Astrocyte (in vitro differentiated cells and primary cell): ENCODE measurements at regions not wholly inside any gene's neighbourhood (a gene's known extent, or its start where the extent isn't known, plus 50 kb on each side); places are given as distances from the start of the nearest gene placed in this dataset.

Source experiments
- DNase-seq: peaks from one replicate; pipeline ENCODE4 v3.0.0-alpha.2; 2010; ENCODE audit warnings: low read depth
- FAIRE-seq: peaks from 2 replicates; lab custom pipeline; 2011; peaks lifted over from hg19 to GRCh38; lab: Jason Lieb, UNC
- H2AFZ ChIP-seq: 2 replicates; pipeline ENCODE4 v1.6.0; 2012; ENCODE audit warnings: low read depth, low read length, inconsistent platforms
- H3K27ac ChIP-seq: 2 replicates; pipeline ENCODE4 v1.5.1; 2011; ENCODE audit warnings: low read depth, low read length, inconsistent platforms
- H3K27me3 ChIP-seq: 2 replicates; pipeline ENCODE4 v1.6.0; 2011; ENCODE audit warnings: low read length, inconsistent platforms; ENCODE audit not compliant: insufficient read depth
- H3K36me3 ChIP-seq: 2 replicates; pipeline ENCODE4 v1.5.1; 2011; ENCODE audit warnings: low read length, inconsistent platforms; ENCODE audit not compliant: insufficient read depth
- H3K4me1 ChIP-seq: 2 replicates; pipeline ENCODE4 v1.5.1; 2011; ENCODE audit warnings: low read length, inconsistent platforms; ENCODE audit not compliant: insufficient read depth
- H3K4me2 ChIP-seq: 2 replicates; pipeline ENCODE4 v1.6.0; 2012; ENCODE audit warnings: low read length, inconsistent platforms
- H3K4me3 ChIP-seq: 2 replicates; pipeline ENCODE4 v1.5.1; 2011; ENCODE audit warnings: low read depth, mild to moderate bottlenecking, low read length, inconsistent platforms; ENCODE audit not compliant: insufficient read depth
- H3K79me2 ChIP-seq: 2 replicates; pipeline ENCODE4 v1.6.0; 2012; ENCODE audit warnings: mild to moderate bottlenecking, low read length, inconsistent platforms; ENCODE audit not compliant: insufficient read depth
- H3K9ac ChIP-seq: 2 replicates; pipeline ENCODE4 v1.6.0; 2012; ENCODE audit warnings: mild to moderate bottlenecking, low read length, inconsistent platforms
- H3K9me3 ChIP-seq: 2 replicates; pipeline ENCODE4 v1.5.1; 2012; ENCODE audit warnings: low read depth, mild to moderate bottlenecking, low read length, inconsistent platforms; ENCODE audit not compliant: insufficient read depth
- H4K20me1 ChIP-seq: 2 replicates; pipeline ENCODE4 v1.6.0; 2012; ENCODE audit warnings: low read length, inconsistent platforms; ENCODE audit not compliant: insufficient read depth
- H3K27ac Mint-ChIP-seq: one replicate; pipeline ENCODE4 v1.8.0; 2021; ENCODE audit warnings: mild to moderate bottlenecking, mixed read lengths; ENCODE audit not compliant: unreplicated experiment
- H3K27me3 Mint-ChIP-seq: one replicate; pipeline ENCODE4 v1.8.0; 2021; ENCODE audit warnings: low read depth, mixed read lengths; ENCODE audit not compliant: unreplicated experiment
- H3K36me3 Mint-ChIP-seq: one replicate; pipeline ENCODE4 v1.8.0; 2021; ENCODE audit warnings: low read depth, mixed read lengths; ENCODE audit not compliant: unreplicated experiment
- H3K4me1 Mint-ChIP-seq: one replicate; pipeline ENCODE4 v1.8.0; 2021; ENCODE audit warnings: low read depth, mixed read lengths; ENCODE audit not compliant: unreplicated experiment
- H3K4me3 Mint-ChIP-seq: one replicate; pipeline ENCODE4 v1.8.0; 2021; ENCODE audit warnings: mild to moderate bottlenecking, moderate library complexity, mixed read lengths; ENCODE audit not compliant: unreplicated experiment
- H3K9me3 Mint-ChIP-seq: one replicate; pipeline ENCODE4 v1.8.0; 2021; ENCODE audit warnings: mild to moderate bottlenecking, mixed read lengths; ENCODE audit not compliant: unreplicated experiment
- EZH2 ChIP-seq: IDR thresholded peaks from 2 replicates; pipeline ENCODE4 v1.6.1; 2012; ENCODE audit warnings: mild to moderate bottlenecking, low read length, inconsistent platforms; ENCODE audit not compliant: insufficient read depth
- TF ChIP-seq, protein P1 (sequence below): IDR thresholded peaks from 2 replicates; pipeline ENCODE4 v1.5.1; 2011; ENCODE audit warnings: low read depth, mild to moderate bottlenecking, inconsistent platforms, low read length, moderate library complexity; ENCODE audit not compliant: insufficient read depth

DNA sequence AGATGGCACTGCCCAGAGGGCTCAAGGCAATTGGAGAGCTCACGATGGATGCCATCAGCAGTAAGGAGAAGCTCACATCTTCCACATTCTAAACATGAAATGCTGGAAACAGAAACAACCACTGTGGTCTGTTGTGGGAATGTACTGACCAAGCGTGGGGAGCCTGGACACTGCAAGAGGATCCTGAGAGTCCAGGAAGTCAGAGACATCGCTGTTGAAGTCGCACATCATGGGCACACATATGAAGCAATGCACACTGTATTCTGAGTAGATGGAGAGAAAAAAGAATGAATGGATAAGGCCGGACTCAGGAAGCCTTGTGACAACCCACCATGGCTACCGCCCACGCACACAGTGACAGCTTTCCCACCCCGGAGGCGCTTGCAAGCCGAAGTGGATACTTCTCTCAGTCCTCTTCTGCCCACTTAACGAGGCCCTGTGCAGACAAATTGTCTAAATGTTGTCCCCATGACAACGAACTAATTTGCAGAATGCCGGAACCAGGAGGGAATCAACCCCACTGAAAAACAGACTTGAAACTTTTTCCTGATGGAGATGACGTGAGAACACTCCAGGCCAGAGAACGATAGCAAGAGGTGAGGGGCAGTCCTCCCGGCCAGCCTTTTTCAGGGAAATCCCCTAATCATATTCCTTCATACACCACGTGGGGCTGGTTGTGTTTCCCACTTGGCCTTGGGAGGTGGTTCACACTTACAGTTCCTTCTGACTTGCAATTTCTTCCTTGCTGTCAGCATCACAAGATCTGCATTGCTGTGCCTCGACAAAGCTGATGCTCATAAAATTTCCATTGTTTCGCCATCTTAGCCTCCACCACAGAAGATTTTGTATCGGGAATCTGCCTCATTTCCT, 109.6 kb upstream of the SERP2 start:
- no peaks in the 10 kb centered on the region for H3K36me3 ChIP-seq
- H3K27me3 ChIP-seq, result no peaks in the 10 kb centered on the region
- peaks cover 6% of the 10 kb centered on the region for H3K27me3 Mint-ChIP-seq
- no peak overlapping the region for H3K27ac ChIP-seq
- H3K27ac Mint-ChIP-seq, result no peak overlapping the region
- no peak overlapping the region for H3K4me2 ChIP-seq
- H3K4me1 ChIP-seq, result peaks cover 29% of the 10 kb centered on the region
- H3K4me3 Mint-ChIP-seq, result no peak overlapping the region
- peak; percentile 47 for DNase-seq
- H2AFZ ChIP-seq, result no peak overlapping the region
- no peaks in the 10 kb centered on the region for H3K9me3 ChIP-seq
- H3K4me1 Mint-ChIP-seq, result peaks cover 15% of the 10 kb centered on the region
- no peak for FAIRE-seq
- H3K36me3 Mint-ChIP-seq, result no peaks in the 10 kb centered on the region
- H3K9me3 Mint-ChIP-seq, result peaks cover 4% of the 10 kb centered on the region
- H3K4me3 ChIP-seq, result no peak overlapping the region
- no peak overlapping the region for H3K9ac ChIP-seq
- H3K79me2 ChIP-seq, result no peaks in the 10 kb centered on the region
- no peaks in the 10 kb centered on the region for H4K20me1 ChIP-seq
- TF ChIP-seq, protein P1, sequence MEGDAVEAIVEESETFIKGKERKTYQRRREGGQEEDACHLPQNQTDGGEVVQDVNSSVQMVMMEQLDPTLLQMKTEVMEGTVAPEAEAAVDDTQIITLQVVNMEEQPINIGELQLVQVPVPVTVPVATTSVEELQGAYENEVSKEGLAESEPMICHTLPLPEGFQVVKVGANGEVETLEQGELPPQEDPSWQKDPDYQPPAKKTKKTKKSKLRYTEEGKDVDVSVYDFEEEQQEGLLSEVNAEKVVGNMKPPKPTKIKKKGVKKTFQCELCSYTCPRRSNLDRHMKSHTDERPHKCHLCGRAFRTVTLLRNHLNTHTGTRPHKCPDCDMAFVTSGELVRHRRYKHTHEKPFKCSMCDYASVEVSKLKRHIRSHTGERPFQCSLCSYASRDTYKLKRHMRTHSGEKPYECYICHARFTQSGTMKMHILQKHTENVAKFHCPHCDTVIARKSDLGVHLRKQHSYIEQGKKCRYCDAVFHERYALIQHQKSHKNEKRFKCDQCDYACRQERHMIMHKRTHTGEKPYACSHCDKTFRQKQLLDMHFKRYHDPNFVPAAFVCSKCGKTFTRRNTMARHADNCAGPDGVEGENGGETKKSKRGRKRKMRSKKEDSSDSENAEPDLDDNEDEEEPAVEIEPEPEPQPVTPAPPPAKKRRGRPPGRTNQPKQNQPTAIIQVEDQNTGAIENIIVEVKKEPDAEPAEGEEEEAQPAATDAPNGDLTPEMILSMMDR, result no peak
- TF ChIP-seq EZH2, result no peak

DNA sequence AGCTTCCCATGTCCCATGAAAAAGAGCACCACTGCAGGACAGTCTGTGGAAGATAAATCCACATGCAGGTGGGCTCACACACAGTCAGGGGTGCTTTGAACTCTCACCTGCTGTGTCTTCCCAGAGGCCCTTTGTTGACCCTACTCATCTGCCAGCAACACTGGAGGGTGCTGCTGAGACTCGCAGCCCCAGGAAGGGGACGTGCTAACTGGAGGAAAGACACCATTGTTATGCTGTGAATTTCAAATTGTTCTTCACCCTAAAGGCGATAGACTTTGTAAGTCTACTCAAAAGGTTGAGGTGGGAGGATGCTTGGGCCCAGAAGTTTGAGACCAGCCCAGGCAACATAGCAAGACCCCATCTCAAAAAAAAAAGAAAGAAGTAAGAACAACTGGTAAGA, 107.3 kb upstream of the SERP2 start:
- Mint-ChIP-seq H3K27me3 (peaks cover 6% of the 10 kb centered on the region), H3K9me3 (peaks cover 4% of the 10 kb centered on the region), H3K36me3 (no peaks in the 10 kb centered on the region), H3K27ac (no peak overlapping the region), H3K4me1 (peaks cover 6% of the 10 kb centered on the region), H3K4me3 (no peak overlapping the region)
- H3K9me3 ChIP-seq, result no peaks in the 10 kb centered on the region
- H3K36me3 ChIP-seq, result no peaks in the 10 kb centered on the region
- H3K27ac ChIP-seq, result no peak overlapping the region
- H3K27me3 ChIP-seq, result no peaks in the 10 kb centered on the region
- no peak for TF ChIP-seq EZH2
- TF ChIP-seq, protein P1, result no peak
- no peak overlapping the region for H3K9ac ChIP-seq
- H3K4me2 ChIP-seq, result no peak overlapping the region
- no peak overlapping the region for H2AFZ ChIP-seq
- H3K4me3 ChIP-seq, result no peak overlapping the region
- H4K20me1 ChIP-seq, result no peaks in the 10 kb centered on the region
- no peaks in the 10 kb centered on the region for H3K79me2 ChIP-seq
- DNase-seq (no peak), FAIRE-seq (no peak)
- peaks cover 20% of the 10 kb centered on the region for H3K4me1 ChIP-seq

DNA sequence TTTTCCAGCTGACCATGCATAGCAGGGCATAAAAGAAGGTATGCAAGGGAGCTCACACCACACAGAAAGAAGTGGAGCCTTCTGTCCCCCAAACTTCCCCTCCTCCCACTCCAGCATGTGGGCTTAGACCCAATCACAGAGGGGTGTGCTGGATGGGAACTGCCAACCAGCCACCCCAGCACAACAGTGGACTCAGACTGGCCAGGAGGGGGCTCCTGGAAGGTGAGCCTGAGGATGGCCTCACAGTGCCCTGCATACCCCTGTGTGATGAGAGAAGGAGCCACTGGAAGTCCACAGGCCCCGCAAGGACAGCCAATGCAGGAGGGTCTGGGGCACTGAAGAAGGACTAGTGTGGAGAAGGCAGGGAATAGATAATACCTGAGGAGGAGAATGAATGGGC, 106.9 kb upstream of the SERP2 start:
- TF ChIP-seq, protein P1, result no peak
- TF ChIP-seq EZH2, result no peak
- no peak overlapping the region for H3K4me2 ChIP-seq
- no peaks in the 10 kb centered on the region for H4K20me1 ChIP-seq
- FAIRE-seq, result no peak
- H3K9me3 ChIP-seq, result no peaks in the 10 kb centered on the region
- H2AFZ ChIP-seq, result no peak overlapping the region
- peaks cover 25% of the 10 kb centered on the region for H3K4me1 ChIP-seq
- Mint-ChIP-seq H3K27me3 (peaks cover 6% of the 10 kb centered on the region), H3K4me1 (peaks cover 10% of the 10 kb centered on the region), H3K9me3 (peaks cover 4% of the 10 kb centered on the region), H3K4me3 (no peak overlapping the region), H3K27ac (no peak overlapping the region), H3K36me3 (no peaks in the 10 kb centered on the region)
- H3K36me3 ChIP-seq, result no peaks in the 10 kb centered on the region
- H3K79me2 ChIP-seq, result no peaks in the 10 kb centered on the region
- DNase-seq, result no peak
- no peak overlapping the region for H3K9ac ChIP-seq
- no peak overlapping the region for H3K27ac ChIP-seq
- no peak overlapping the region for H3K4me3 ChIP-seq
- H3K27me3 ChIP-seq, result no peaks in the 10 kb centered on the region
